GM21786 (cell line): ENCODE measurements at regions not wholly inside any gene's neighbourhood (a gene's known extent, or its start where the extent isn't known, plus 50 kb on each side); places are given as distances from the start of the nearest gene placed in this dataset.
"Not testable (repeated sequence)": the region's sequence is repeated elsewhere in the genome, so short reads cannot be mapped to it uniquely, and the experiment has no call there.

ENCODE experiments used
- ATAC-seq: cut with Tn5 transposase; IDR thresholded peaks from one replicate; pipeline ENCODE4 v1.9.1; 2021; ENCODE audit not compliant: unreplicated experiment

GRCh38 chr10:28387140-28387539 lies 84.3 kb upstream of the MPP7 start:
- ATAC-seq, result no peak

DNA sequence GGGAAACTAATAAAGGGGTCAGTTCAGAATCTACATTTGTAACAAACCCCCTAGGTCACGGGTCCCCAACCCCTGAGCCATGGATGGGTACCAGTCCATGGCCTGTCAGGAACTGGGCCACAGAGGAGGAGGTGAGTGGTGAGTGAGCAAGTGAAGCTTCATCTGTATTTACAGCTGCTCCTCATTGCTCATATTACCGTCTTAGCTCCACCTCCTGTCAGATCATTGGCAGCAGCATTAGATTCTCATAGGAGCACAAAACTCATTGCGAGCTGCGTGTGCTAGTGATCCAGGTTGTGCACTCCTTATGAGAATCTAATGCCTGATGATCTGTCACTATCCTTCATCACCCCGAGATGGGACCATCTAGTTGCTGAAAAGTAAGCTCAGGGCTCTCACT lies 88.4 kb upstream of the MPP7 start:
- ATAC-seq, result no peak

GRCh38 chr10:28393956-28394568 lies 91.2 kb upstream of the MPP7 start:
- ATAC-seq, result peak; percentile 71

GRCh38 chr10:28396331-28396730 lies 93.5 kb upstream of the MPP7 start:
- ATAC-seq, result no peak

DNA sequence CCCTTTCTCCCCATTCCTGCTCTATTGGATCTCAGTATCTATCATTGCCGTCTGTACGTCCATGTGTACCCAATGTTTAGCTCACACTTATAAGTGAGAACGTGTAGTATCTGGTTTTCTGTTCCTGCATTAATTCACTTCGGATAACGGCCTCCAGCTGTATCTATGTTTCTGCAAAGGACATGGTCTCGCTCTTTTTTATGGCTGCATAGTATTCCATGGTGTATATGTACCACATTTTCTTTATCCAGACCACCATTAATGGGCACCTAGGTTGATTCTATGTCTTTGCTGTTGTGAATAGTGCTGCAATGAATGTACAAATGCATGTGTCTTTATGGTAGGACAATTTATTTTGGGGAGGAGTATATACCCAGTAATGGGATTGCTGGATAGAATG lies 94.4 kb upstream of the MPP7 start:
- no peak for ATAC-seq

- ATAC-seq, result no peak
Observed at GRCh38 chr10:28400176-28400575, 97.3 kb upstream of the MPP7 start.

- ATAC-seq, result no peak
Observed at GRCh38 chr10:28400681-28401080, 97.8 kb upstream of the MPP7 start.

GRCh38 chr10:28402611-28403073 lies 99.8 kb upstream of the MPP7 start:
- not testable (repeated sequence) for ATAC-seq

DNA sequence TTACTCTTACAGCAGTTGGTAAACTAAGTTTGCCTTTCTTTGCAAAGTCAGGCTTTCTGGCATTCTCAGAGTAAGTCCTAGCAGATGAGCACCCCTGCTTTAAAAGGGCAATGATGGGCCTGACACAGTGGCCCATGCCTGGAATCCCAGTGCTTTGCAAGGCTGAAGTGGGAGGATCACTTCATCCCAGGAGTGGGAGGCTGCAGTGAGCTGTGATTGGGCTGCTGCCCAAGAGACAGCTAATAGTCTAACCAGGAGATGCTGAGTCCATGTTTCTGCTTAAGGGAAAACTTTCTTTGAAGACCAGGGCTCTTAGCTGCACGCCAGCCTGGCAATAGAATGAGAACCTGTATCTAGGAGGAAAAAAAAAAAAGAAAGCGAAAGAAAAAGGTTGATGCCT lies 100.2 kb upstream of the MPP7 start:
- ATAC-seq, result no peak

- ATAC-seq, result no peak
Observed at GRCh38 chr10:28408237-28408777, 105.4 kb upstream of the MPP7 start.

GRCh38 chr10:28410420-28411135 lies 107.7 kb upstream of the MPP7 start:
- no peak for ATAC-seq

- ATAC-seq, result no peak
Observed at GRCh38 chr10:28411136-28411460, 108.2 kb upstream of the MPP7 start.

GRCh38 chr10:28411648-28412047 lies 108.8 kb upstream of the MPP7 start:
- ATAC-seq, result peak; percentile 71

- no peak for ATAC-seq
Observed at GRCh38 chr10:28418069-28418468, 114.8 kb upstream of the WAC start.

DNA sequence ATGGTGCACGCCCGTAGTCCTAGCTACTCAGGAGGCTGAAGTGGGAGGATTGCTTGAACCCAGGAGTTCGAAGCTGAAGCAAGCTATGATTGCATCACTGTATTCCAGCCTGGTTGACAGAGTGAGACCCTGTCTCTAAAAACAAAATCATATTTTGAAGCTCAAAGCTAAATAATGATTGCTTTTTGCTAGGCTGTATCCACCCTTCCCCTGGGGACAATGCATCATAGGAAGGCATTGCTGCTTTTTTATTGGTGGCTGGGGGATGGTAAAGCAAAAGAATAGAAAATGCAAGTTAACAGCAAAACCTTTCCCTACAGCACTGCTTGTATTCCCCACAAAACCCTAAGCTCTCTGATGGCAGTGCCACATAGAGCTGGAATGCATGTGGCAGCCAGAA lies 107.5 kb upstream of the WAC start:
- no peak for ATAC-seq

DNA sequence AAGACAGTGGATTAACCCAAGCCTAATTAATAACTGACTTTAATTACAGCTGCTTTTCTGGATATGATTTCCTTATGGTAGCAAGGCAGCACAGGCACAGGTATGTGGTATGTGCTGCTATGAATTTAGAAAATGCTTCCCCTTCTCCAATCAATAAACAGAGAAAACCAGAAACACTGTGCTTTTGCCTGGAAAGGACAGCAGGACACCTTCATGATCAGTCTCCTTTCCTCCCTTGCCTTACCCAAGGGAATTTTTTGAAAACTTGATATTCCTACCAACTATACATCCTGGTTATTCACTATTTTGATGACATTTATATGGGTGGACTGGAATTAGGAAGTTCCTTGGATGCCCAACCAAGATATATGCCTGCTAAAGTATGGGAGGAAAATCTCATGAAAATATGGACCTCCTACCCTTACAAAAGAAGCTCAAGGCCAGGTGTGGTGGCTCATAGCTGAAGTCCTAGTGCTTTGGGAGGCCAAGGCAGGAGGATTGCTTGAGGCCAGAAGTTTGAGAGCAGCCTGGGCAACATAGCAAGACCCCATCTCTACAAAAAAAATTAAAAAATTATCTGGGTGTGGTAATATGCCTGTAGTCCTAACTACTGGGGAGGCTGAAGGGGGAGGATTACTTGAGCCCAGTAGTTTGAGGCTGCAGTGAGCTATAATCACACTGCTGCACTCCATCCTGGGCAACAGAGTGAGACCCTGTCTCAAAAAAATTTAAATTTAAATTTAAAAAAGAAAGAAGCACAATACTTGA lies 106.3 kb upstream of the WAC start:
- no peak for ATAC-seq

GRCh38 chr10:28427376-28427775 lies 105.5 kb upstream of the WAC start:
- no peak for ATAC-seq

DNA sequence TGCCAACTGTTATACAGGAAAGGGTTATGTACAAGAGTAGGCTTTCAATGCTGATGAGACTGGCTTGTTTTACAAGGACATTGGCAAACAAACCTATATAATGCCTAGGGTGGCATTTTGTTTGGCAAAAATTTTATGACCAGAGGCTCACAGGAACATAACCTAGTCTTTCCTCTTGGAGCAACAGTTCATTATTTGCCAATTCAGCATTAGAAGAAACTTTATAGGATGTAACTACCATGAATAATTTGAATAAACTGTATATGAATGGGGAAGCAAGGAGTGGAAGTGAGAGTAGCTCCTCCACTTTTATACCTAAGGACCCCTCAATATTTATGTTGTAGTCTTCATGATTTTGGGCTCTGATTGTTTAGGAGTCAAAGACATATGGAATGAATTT lies 103.9 kb upstream of the WAC start:
- ATAC-seq, result no peak

- no peak for ATAC-seq
Observed at GRCh38 chr10:28429573-28430216, 103.2 kb upstream of the WAC start.

DNA sequence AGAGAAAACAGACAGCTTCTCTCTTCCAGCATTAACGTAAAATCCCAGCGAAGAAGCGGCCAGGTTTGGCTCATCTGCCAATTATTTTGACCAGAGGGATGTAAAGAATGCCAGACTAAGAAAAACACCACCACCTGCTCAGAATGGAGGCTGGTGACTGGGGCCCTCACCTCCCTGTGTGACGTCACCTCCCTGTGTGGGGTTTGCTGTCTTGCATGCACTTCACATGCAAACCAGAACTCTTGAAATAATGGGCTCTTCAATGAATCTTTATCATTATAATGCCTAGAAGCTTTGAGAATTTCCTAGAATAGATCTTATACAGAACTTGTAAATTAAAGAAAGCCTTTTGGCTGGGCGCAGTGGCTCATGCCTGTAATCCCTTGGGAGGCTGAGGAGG lies 101.8 kb upstream of the WAC start:
- ATAC-seq, result no peak

GRCh38 chr10:28432210-28432676 lies 100.7 kb upstream of the WAC start:
- peak; percentile 82 for ATAC-seq
